Right lobe of liver (tissue), 6 donors: ENCODE measurements at regions not wholly inside any gene's neighbourhood (a gene's known extent, or its start where the extent isn't known, plus 50 kb on each side); places are given as distances from the start of the nearest gene placed in this dataset.

Experiments used
- ATAC-seq, 4 donors: fragments of 200-7000 bp; cut with Tn5 transposase; one replicate each; pipeline ENCODE4 v1.9.1; 2020; ENCODE audit warnings: mild to moderate bottlenecking in 4 of 4, moderate library complexity in 4 of 4
- DNase-seq, 3 donors: peaks; one replicate each; pipeline ENCODE4 v3.0.0-alpha.2; 2020
- H3K27ac ChIP-seq, 3 donors: fragments of 200-600 bp; one replicate each; pipeline ENCODE4 v1.8.0; 2022
- H3K27me3 ChIP-seq, 2 donors: fragments of 200-600 bp; one replicate each; pipeline ENCODE4 v1.8.0; 2022
- H3K36me3 ChIP-seq, 4 donors: fragments of 200-600 bp; sonication (generic) in 1 of 4; one replicate each; pipeline versions ENCODE4 v1.5.1 to v1.8.0; 2017 to 2022; ENCODE audit warnings: control low read depth in 1 of 4
- H3K4me1 ChIP-seq, 4 donors: fragments of 200-600 bp; sonication (generic) in 1 of 4; one replicate each; pipeline versions ENCODE4 v1.5.1 to v1.8.0; 2017 to 2022; ENCODE audit warnings: control low read depth in 1 of 4
- H3K4me3 ChIP-seq, 3 donors: fragments of 200-600 bp; one replicate each; pipeline ENCODE4 v1.8.0; 2022
- H3K9me3 ChIP-seq, 4 donors: fragments of 200-600 bp; sonication (generic) in 1 of 4; one replicate each; pipeline versions ENCODE4 v1.5.1 to v1.8.0; 2017 to 2022; ENCODE audit warnings: control low read depth in 1 of 4
- CTCF ChIP-seq, 4 donors: fragments of 200-600 bp in 3 of 4; fragments of 450-650 bp in 1 of 4; IDR thresholded peaks; one replicate each; pipeline versions ENCODE4 v1.5.1 to v1.8.0; 2016 to 2022; ENCODE audit warnings: antibody characterized with exemption in 4 of 4, mild to moderate bottlenecking in 2 of 4
- POLR2A ChIP-seq: fragments of 450-650 bp; IDR thresholded peaks from one replicate; pipeline ENCODE4 v1.6.1; 2017; ENCODE audit warnings: antibody characterized with exemption, mild to moderate bottlenecking
- WGBS: methylation state at CpG from one replicate; pipeline ENCODE4 v1.1.6; 2018; ENCODE audit warnings: low coverage, low lambda C conversion rate; ENCODE audit not compliant: insufficient coverage; ENCODE audit errors: missing lambda C conversion rate; 5-methylcytosine and 5-hydroxymethylcytosine counted together
- intact Hi-C, 2 donors: fragments of 100-400 bp; cut with DNase I; formaldehyde crosslinking; loops; one replicate each; pipeline versions ENCODE4 v1.11.2 to v1.14.1; 2022
- donor health status: DM: no; HTN: yes; CAD: no.
- donor health status: DM: no; HTN: no; CAD: no.
- donor health status: DM: no; HTN: no; CAD: no.
- donor health status: DM: no; HTN: yes; CAD: no.
- donor health status: DM: no; HTN: yes; CAD: no.

- Histone ChIP-seq H3K36me3 (no peaks in the 10 kb centered on the region), H3K27me3 (no peaks in the 10 kb centered on the region), H3K4me1 (no peaks in the 10 kb centered on the region), H3K9me3 (no peaks in the 10 kb centered on the region), H3K4me3 (no peak overlapping the region), H3K27ac (no peak overlapping the region)
- WGBS, result 63% methylated on average over 2 of the region's 2 CpGs
- DNase-seq (no peak), ATAC-seq (no peak)
- TF ChIP-seq CTCF (IDR thresholded peaks at IDR 0.05) (no peak), POLR2A (no peak)
- intact Hi-C loops, result no loop called here
Observed at GRCh38 chr13:85616275-85616674, 182.9 kb downstream of the SLITRK6 start.

GRCh38 chr13:85615031-85615430 is 184.2 kb downstream of the SLITRK6 start:
- intact Hi-C loops, result no loop called here

GRCh38 chr13:85610024-85610423 is 189.2 kb downstream of the SLITRK6 start:
- H3K4me3 ChIP-seq, result no peak overlapping the region
- no peaks in the 10 kb centered on the region for H3K4me1 ChIP-seq
- H3K27me3 ChIP-seq, result no peaks in the 10 kb centered on the region
- no peak overlapping the region for H3K27ac ChIP-seq
- no peaks in the 10 kb centered on the region for H3K36me3 ChIP-seq
- TF ChIP-seq POLR2A, result no peak
- DNase-seq, result no peak
- WGBS, result 22% methylated on average over 2 of the region's 2 CpGs
- no peaks in the 10 kb centered on the region for H3K9me3 ChIP-seq
- no peak for ATAC-seq
- intact Hi-C loops, result no loop called here

More at GRCh38 chr13:85615031-85615430, 184.2 kb downstream of the SLITRK6 start:
- no peak for ATAC-seq
- no peak overlapping the region for H3K27ac ChIP-seq
- WGBS, result 65% methylated on average over 2 of the region's 2 CpGs
- no peaks in the 10 kb centered on the region for H3K4me1 ChIP-seq
- TF ChIP-seq CTCF (IDR thresholded peaks at IDR 0.05), result no peak
- TF ChIP-seq POLR2A, result no peak
- no peak for DNase-seq
- no peak overlapping the region for H3K4me3 ChIP-seq
- H3K27me3 ChIP-seq, result no peaks in the 10 kb centered on the region
- no peaks in the 10 kb centered on the region for H3K36me3 ChIP-seq
- H3K9me3 ChIP-seq, result no peaks in the 10 kb centered on the region

GRCh38 chr13:85608255-85608829 is 190.9 kb downstream of the SLITRK6 start:
- H3K4me3 ChIP-seq, result no peak overlapping the region
- no peaks in the 10 kb centered on the region for H3K9me3 ChIP-seq
- intact Hi-C loops, result no loop called here
- no peak for DNase-seq
- ATAC-seq, result no peak
- no peaks in the 10 kb centered on the region for H3K27me3 ChIP-seq
- H3K36me3 ChIP-seq, result no peaks in the 10 kb centered on the region
- H3K4me1 ChIP-seq, result no peaks in the 10 kb centered on the region
- no peak for TF ChIP-seq CTCF (IDR thresholded peaks at IDR 0.05)
- no peak for TF ChIP-seq POLR2A
- H3K27ac ChIP-seq, result no peak overlapping the region
- WGBS, result 60% methylated on average over 7 of the region's 7 CpGs

GRCh38 chr13:85603735-85604134 is 195.5 kb downstream of the SLITRK6 start:
- ATAC-seq (no peak), DNase-seq (no peak)
- Histone ChIP-seq H3K27ac (no peak overlapping the region), H3K9me3 (no peaks in the 10 kb centered on the region), H3K4me3 (no peak overlapping the region), H3K36me3 (no peaks in the 10 kb centered on the region), H3K27me3 (no peaks in the 10 kb centered on the region), H3K4me1 (no peaks in the 10 kb centered on the region)
- intact Hi-C loops, result no loop called here
- TF ChIP-seq CTCF (IDR thresholded peaks at IDR 0.05) (no peak), POLR2A (no peak)
- WGBS, result 69% methylated on average over 1 of the region's 1 CpG
